Liver (tissue), 8 donors: ENCODE measurements at regions not wholly inside any gene's neighbourhood (a gene's known extent, or its start where the extent isn't known, plus 50 kb on each side); places are given as distances from the start of the nearest gene placed in this dataset.

Experiments used
- DNase-seq: peaks from one replicate; pipeline ENCODE4 v3.0.0-alpha.2; 2017; ENCODE audit warnings: low spot score
- H3K27ac ChIP-seq, 2 donors: one replicate each; pipeline ENCODE4 v1.7.0; 2013; ENCODE audit warnings: inconsistent platforms in 2 of 2, low read length in 2 of 2, control low read depth in 1 of 2, low read depth in 1 of 2, mild to moderate bottlenecking in 1 of 2
- H3K27me3 ChIP-seq, 4 donors: one replicate each; pipeline versions ENCODE4 v1.6.1 to v1.7.0; 2013; ENCODE audit warnings: low read length in 3 of 4, inconsistent platforms in 1 of 4, mild to moderate bottlenecking in 1 of 4, moderate library complexity in 1 of 4; ENCODE audit not compliant: control insufficient read depth in 4 of 4, insufficient read depth in 4 of 4
- H3K36me3 ChIP-seq, 4 donors: one replicate each; pipeline versions ENCODE4 v1.6.1 to v1.7.0; 2013; ENCODE audit warnings: low read length in 3 of 4, mild to moderate bottlenecking in 3 of 4, low read depth in 1 of 4, moderate library complexity in 1 of 4; ENCODE audit not compliant: control insufficient read depth in 4 of 4, insufficient read depth in 3 of 4
- H3K4me1 ChIP-seq, 4 donors: one replicate each; pipeline versions ENCODE4 v1.6.1 to v1.7.0; 2013; ENCODE audit warnings: low read length in 3 of 4, mild to moderate bottlenecking in 3 of 4, moderate library complexity in 1 of 4; ENCODE audit not compliant: control insufficient read depth in 4 of 4, insufficient read depth in 4 of 4
- H3K4me3 ChIP-seq, 3 donors: one replicate each; pipeline versions ENCODE4 v1.6.1 to v1.7.0; 2013; ENCODE audit warnings: low read length in 3 of 3, control low read depth in 1 of 3, low read depth in 1 of 3, mild to moderate bottlenecking in 1 of 3
- H3K9ac ChIP-seq, 2 donors: one replicate each; pipeline ENCODE4 v1.7.0; 2013; ENCODE audit warnings: low read length in 2 of 2, mild to moderate bottlenecking in 2 of 2, moderate library complexity in 2 of 2, control low read depth in 1 of 2, low read depth in 1 of 2
- H3K9me3 ChIP-seq, 4 donors: one replicate each; pipeline versions ENCODE4 v1.6.1 to v1.7.0; 2013; ENCODE audit warnings: low read length in 3 of 4; ENCODE audit not compliant: control insufficient read depth in 4 of 4
- ATF3 ChIP-seq: IDR thresholded peaks from 2 replicates; pipeline ENCODE4 v1.6.1; 2016; ENCODE audit warnings: antibody characterized with exemption
- CTCF ChIP-seq: fragments of 150-350 bp; IDR thresholded peaks from 2 replicates; pipeline ENCODE4 v1.5.1; 2017; ENCODE audit warnings: improper control_type of control experiment, low read depth, low read length; ENCODE audit not compliant: missing input control
- EGR1 ChIP-seq, 2 donors: IDR thresholded peaks; 2 replicates each; pipeline ENCODE4 v1.6.1; 2016 to 2018; ENCODE audit warnings: antibody characterized with exemption in 2 of 2, low read depth in 2 of 2
- FOXA1 ChIP-seq: IDR thresholded peaks from 2 replicates; pipeline ENCODE4 v1.6.1; 2016; ENCODE audit warnings: antibody characterized with exemption
- FOXA2 ChIP-seq: IDR thresholded peaks from 2 replicates; pipeline ENCODE4 v1.6.1; 2016; ENCODE audit warnings: antibody characterized with exemption
- GABPA ChIP-seq, 2 donors: IDR thresholded peaks in 1 of 2; conservative IDR thresholded peaks in 1 of 2; 2 replicates each; pipeline ENCODE4 v1.6.1; 2016; ENCODE audit warnings: antibody characterized with exemption in 2 of 2, mild to moderate bottlenecking in 1 of 2, moderate library complexity in 1 of 2
- HNF4A ChIP-seq, 2 donors: conservative IDR thresholded peaks; 2 replicates each; pipeline ENCODE4 v1.6.1; 2016; ENCODE audit warnings: antibody characterized with exemption in 2 of 2, mild to moderate bottlenecking in 2 of 2
- HNF4G ChIP-seq: IDR thresholded peaks from 2 replicates; pipeline ENCODE4 v1.6.1; 2016; ENCODE audit warnings: antibody characterized with exemption
- JUND ChIP-seq, 2 donors: IDR thresholded peaks; 2 replicates each; pipeline ENCODE4 v1.6.1; 2016; ENCODE audit warnings: antibody characterized with exemption in 2 of 2
- MAX ChIP-seq: IDR thresholded peaks from 2 replicates; pipeline ENCODE4 v1.6.1; 2016; ENCODE audit warnings: antibody characterized with exemption
- NR2F2 ChIP-seq: IDR thresholded peaks from 2 replicates; pipeline ENCODE4 v1.6.1; 2016; ENCODE audit warnings: antibody characterized with exemption
- RAD21 ChIP-seq, 2 donors: IDR thresholded peaks; 2 replicates each; pipeline ENCODE4 v1.6.1; 2016; ENCODE audit warnings: antibody characterized with exemption in 2 of 2, mild to moderate bottlenecking in 2 of 2
- REST ChIP-seq: IDR thresholded peaks from 2 replicates; pipeline ENCODE4 v1.6.1; 2016; ENCODE audit warnings: antibody characterized with exemption, mild to moderate bottlenecking
- RXRA ChIP-seq, 2 donors: IDR thresholded peaks; 2 replicates each; pipeline ENCODE4 v1.6.1; 2017 to 2018; ENCODE audit warnings: antibody characterized with exemption in 2 of 2, mild to moderate bottlenecking in 1 of 2
- SP1 ChIP-seq: IDR thresholded peaks from 2 replicates; pipeline ENCODE4 v1.6.1; 2018; ENCODE audit warnings: antibody characterized with exemption, mild to moderate bottlenecking
- TAF1 ChIP-seq: conservative IDR thresholded peaks from 2 replicates; pipeline ENCODE4 v1.6.1; 2016; ENCODE audit warnings: antibody characterized with exemption, mild to moderate bottlenecking
- YY1 ChIP-seq: IDR thresholded peaks from 2 replicates; pipeline ENCODE4 v1.6.1; 2016; ENCODE audit warnings: antibody characterized with exemption, mild to moderate bottlenecking
- ZBTB33 ChIP-seq: IDR thresholded peaks from 2 replicates; pipeline ENCODE4 v1.6.1; 2016; ENCODE audit warnings: antibody characterized with exemption
- WGBS: extraction: QIAGEN DNeasy Blood & Tissue Kit; methylation state at CpG from one replicate; pipeline ENCODE4 v1.1.7; 2013; 5-methylcytosine and 5-hydroxymethylcytosine counted together
- donor health status: healthy.
- donor health status: healthy.
- donor health status: healthy.
- donor health status: healthy.
- donor health status: healthy.

- no peak overlapping the region for H3K4me3 ChIP-seq
- H3K27ac ChIP-seq = no peak overlapping the region
- H3K9ac ChIP-seq = no peak overlapping the region
- DNase-seq = no peak
- H3K4me1 ChIP-seq = no peaks in the 10 kb centered on the region
- no peak for TF ChIP-seq JUND (IDR thresholded peaks at IDR 0.05)
- TF ChIP-seq RXRA (IDR thresholded peaks at IDR 0.05) = no peak
- no peak for TF ChIP-seq CTCF
- TF ChIP-seq FOXA2 = no peak
- TF ChIP-seq EGR1 (IDR thresholded peaks at IDR 0.05; ENCODE audit: low read depth in 2 of 2) = no peak
- TF ChIP-seq ZBTB33 = no peak
- TF ChIP-seq HNF4A (conservative IDR thresholded peaks at IDR 0.05) = no peak
- TF ChIP-seq MAX = no peak
- TF ChIP-seq GABPA (IDR thresholded peaks at IDR 0.05 in 1 of 2, conservative IDR thresholded peaks at IDR 0.05 in 1 of 2) = no peak
- TF ChIP-seq YY1 = no peak
- TF ChIP-seq RAD21 (IDR thresholded peaks at IDR 0.05) = no peak
- no peak for TF ChIP-seq NR2F2
- no peak for TF ChIP-seq HNF4G
- no peak for TF ChIP-seq TAF1
- TF ChIP-seq ATF3 = no peak
- no peak for TF ChIP-seq SP1
- no peak for TF ChIP-seq FOXA1
- no peak for TF ChIP-seq REST
- no peaks in the 10 kb centered on the region for H3K27me3 ChIP-seq
- WGBS = 87% methylated on average over 2 of the region's 2 CpGs
- H3K9me3 ChIP-seq = peaks cover 0 to 5% (median 0%) of the 10 kb centered on the region in 4 donors
- no peaks in the 10 kb centered on the region for H3K36me3 ChIP-seq
Observed at GRCh38 chr4:125011646-125012045, 299.1 kb upstream of the ANKRD50 start.
